DND-41 (cell line): ENCODE measurements at regions not wholly inside any gene's neighbourhood (a gene's known extent, or its start where the extent isn't known, plus 50 kb on each side); places are given as distances from the start of the nearest gene placed in this dataset.

ENCODE experiments used
- ATAC-seq: fragments of 200-7000 bp; cut with Tn5 transposase; 3 replicates; pipeline ENCODE4 v1.9.1; 2021; ENCODE audit warnings: low read depth; ENCODE audit not compliant: insufficient read depth
- DNase-seq: peaks from one replicate; pipeline ENCODE4 v3.0.0-alpha.2; 2020
- H2AFZ ChIP-seq: 2 replicates; pipeline ENCODE4 v1.6.0; 2012; ENCODE audit warnings: low read depth, low read length
- H3K27ac ChIP-seq: 2 replicates; pipeline ENCODE4 v1.5.1; 2012; ENCODE audit warnings: low read length, inconsistent platforms
- H3K27me3 ChIP-seq: fragments of 200-600 bp; sonication (generic); 2 replicates; pipeline ENCODE4 v1.6.0; 2012; ENCODE audit warnings: low read length, mild to moderate bottlenecking, inconsistent platforms; ENCODE audit not compliant: insufficient read depth, poor library complexity
- H3K36me3 ChIP-seq: 2 replicates; pipeline ENCODE4 v1.5.1; 2012; ENCODE audit warnings: low read length, inconsistent platforms; ENCODE audit not compliant: insufficient read depth
- H3K4me1 ChIP-seq: 2 replicates; pipeline ENCODE4 v1.5.1; 2012; ENCODE audit warnings: mild to moderate bottlenecking, low read length; ENCODE audit not compliant: insufficient read depth
- H3K4me2 ChIP-seq: 2 replicates; pipeline ENCODE4 v1.6.0; 2012; ENCODE audit warnings: mild to moderate bottlenecking, moderate library complexity, low read length, inconsistent platforms; ENCODE audit not compliant: insufficient read depth
- H3K4me3 ChIP-seq, 2 experiments: fragments of 200-600 bp in 1 of 2; shearing (Covaris generic) in 1 of 2; 2 replicates each; pipeline ENCODE4 v1.5.1; 2012 to 2016; ENCODE audit warnings: inconsistent platforms in 2 of 2, low read length in 2 of 2, mild to moderate bottlenecking in 2 of 2, low read depth in 1 of 2, moderate library complexity in 1 of 2
- H3K79me2 ChIP-seq: 2 replicates; pipeline ENCODE4 v1.6.0; 2012; ENCODE audit warnings: low read length, inconsistent platforms; ENCODE audit not compliant: insufficient read depth
- H3K9ac ChIP-seq: 2 replicates; pipeline ENCODE4 v1.6.0; 2012; ENCODE audit warnings: low read depth, mild to moderate bottlenecking, inconsistent platforms, low read length, moderate library complexity
- H3K9me3 ChIP-seq: 2 replicates; pipeline ENCODE4 v1.5.1; 2012; ENCODE audit warnings: low read length, moderate library complexity, mild to moderate bottlenecking, inconsistent platforms; ENCODE audit not compliant: insufficient read depth, severe bottlenecking
- H4K20me1 ChIP-seq: 2 replicates; pipeline ENCODE4 v1.6.0; 2012; ENCODE audit warnings: low read length; ENCODE audit not compliant: insufficient read depth
- EZH2 ChIP-seq: IDR thresholded peaks from 3 replicates; pipeline ENCODE4 v1.6.1; 2012; ENCODE audit warnings: borderline replicate concordance, low read depth, mild to moderate bottlenecking, moderate library complexity, low read length, inconsistent platforms; ENCODE audit not compliant: severe bottlenecking
- TF ChIP-seq, protein P1 (sequence below): IDR thresholded peaks from 2 replicates; pipeline ENCODE4 v1.5.1; 2012; ENCODE audit warnings: borderline replicate concordance, low read length, moderate library complexity, mild to moderate bottlenecking; ENCODE audit not compliant: poor library complexity, severe bottlenecking; ENCODE audit errors: extremely low read depth

DNA sequence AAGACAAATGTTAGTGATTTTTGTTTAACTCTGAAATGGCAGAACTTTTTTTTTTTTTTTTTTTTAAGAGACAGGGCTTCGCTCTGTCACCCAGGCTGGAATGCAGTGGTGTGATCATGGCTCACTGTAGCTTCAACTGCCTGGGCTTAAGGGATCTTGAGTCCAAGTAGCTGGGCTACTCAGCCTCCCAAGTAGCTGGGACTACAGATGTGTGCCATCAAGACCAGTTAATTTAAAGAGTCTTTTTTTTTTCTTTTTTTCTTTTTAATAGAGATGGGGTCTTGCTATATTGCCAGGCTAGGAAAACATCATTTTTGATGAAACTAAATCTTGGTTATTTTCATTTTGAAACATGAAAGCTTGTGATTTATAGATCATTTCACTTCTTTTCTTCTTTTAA, 91.6 kb upstream of the PTCH1 start:
- Histone ChIP-seq H3K27ac (no peak overlapping the region), H3K36me3 (no peaks in the 10 kb centered on the region), H4K20me1 (no peaks in the 10 kb centered on the region), H3K9ac (no peak overlapping the region), H3K4me3 (no peak overlapping the region), H3K4me2 (no peak overlapping the region), H2AFZ (no peak overlapping the region), H3K4me1 (no peaks in the 10 kb centered on the region), H3K27me3 (no peaks in the 10 kb centered on the region), H3K79me2 (no peaks in the 10 kb centered on the region), H3K9me3 (no peaks in the 10 kb centered on the region)
- ATAC-seq (no peak), DNase-seq (no peak)
- TF ChIP-seq, protein P1, sequence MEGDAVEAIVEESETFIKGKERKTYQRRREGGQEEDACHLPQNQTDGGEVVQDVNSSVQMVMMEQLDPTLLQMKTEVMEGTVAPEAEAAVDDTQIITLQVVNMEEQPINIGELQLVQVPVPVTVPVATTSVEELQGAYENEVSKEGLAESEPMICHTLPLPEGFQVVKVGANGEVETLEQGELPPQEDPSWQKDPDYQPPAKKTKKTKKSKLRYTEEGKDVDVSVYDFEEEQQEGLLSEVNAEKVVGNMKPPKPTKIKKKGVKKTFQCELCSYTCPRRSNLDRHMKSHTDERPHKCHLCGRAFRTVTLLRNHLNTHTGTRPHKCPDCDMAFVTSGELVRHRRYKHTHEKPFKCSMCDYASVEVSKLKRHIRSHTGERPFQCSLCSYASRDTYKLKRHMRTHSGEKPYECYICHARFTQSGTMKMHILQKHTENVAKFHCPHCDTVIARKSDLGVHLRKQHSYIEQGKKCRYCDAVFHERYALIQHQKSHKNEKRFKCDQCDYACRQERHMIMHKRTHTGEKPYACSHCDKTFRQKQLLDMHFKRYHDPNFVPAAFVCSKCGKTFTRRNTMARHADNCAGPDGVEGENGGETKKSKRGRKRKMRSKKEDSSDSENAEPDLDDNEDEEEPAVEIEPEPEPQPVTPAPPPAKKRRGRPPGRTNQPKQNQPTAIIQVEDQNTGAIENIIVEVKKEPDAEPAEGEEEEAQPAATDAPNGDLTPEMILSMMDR, result no peak
- no peak for TF ChIP-seq EZH2

DNA sequence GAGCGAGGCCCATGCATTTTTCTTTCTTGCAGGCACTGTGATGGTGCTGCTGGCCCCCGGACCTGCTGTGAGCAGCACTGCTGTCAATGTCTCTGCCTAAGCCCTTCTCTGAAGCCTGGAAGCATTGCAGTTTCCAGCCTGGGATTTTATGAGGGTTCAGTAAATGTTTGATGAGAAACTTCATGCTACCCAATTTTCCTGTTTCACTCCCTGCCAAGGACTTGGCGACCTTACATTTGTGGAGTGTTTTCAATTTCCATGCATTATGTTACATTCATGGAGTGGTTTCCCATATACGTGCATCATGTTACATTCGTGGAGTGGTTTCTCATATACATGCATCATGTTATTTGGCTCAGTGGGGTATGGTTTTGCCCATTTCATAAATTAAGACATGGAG, 90.7 kb upstream of the PTCH1 start:
- no peak overlapping the region for H3K9ac ChIP-seq
- no peak overlapping the region for H3K27ac ChIP-seq
- H3K9me3 ChIP-seq, result no peaks in the 10 kb centered on the region
- TF ChIP-seq, protein P1, result no peak
- TF ChIP-seq EZH2, result no peak
- H3K4me3 ChIP-seq, result no peak overlapping the region
- no peaks in the 10 kb centered on the region for H3K4me1 ChIP-seq
- no peak overlapping the region for H3K4me2 ChIP-seq
- no peak overlapping the region for H2AFZ ChIP-seq
- DNase-seq (no peak), ATAC-seq (no peak)
- no peaks in the 10 kb centered on the region for H3K27me3 ChIP-seq
- H3K36me3 ChIP-seq, result no peaks in the 10 kb centered on the region
- H4K20me1 ChIP-seq, result no peaks in the 10 kb centered on the region
- no peaks in the 10 kb centered on the region for H3K79me2 ChIP-seq

DNA sequence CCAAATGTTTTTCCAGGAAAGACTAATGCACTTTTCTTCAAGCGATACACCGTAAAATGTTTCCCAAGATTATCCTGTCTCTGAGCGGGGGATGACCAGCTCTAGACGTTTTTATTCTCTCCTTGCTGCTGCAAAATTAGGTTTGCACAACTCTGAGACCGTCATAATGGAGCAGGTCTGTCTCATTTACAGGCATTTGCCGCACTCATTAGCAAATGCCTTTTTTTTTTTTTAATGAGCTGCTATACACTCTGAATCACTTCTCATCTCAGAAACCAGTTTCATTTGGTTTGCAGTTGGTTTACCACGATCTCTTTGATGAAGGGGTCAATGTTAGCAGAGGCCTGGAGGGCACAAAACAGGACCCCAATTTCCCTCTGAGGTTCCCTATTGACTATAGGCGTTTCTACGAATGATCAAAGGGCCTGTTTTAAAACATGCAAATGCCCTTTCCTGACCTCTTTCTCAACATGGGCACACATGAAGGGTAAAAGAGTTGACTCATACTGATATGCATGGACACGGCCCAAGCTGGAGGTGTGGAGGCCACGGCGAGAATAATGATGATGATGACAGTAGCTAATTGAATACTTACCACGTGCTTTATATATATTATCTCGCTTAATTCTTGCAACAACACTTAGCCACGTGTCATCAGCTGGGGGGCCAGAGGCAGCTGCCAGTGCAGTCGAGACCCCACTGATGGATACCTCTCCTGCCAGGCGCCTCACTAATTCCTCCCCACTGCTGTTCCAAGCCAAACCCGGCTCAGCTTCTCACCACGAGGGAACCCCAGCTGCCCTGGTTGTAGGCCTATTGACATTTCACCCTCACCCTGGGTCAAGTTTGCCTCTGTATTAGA, 89.9 kb upstream of the PTCH1 start:
- H3K27ac ChIP-seq, result no peak overlapping the region
- H3K9ac ChIP-seq, result no peak overlapping the region
- no peak overlapping the region for H2AFZ ChIP-seq
- H3K4me3 ChIP-seq, result no peak overlapping the region
- ATAC-seq (no peak), DNase-seq (no peak)
- no peaks in the 10 kb centered on the region for H4K20me1 ChIP-seq
- H3K79me2 ChIP-seq, result no peaks in the 10 kb centered on the region
- H3K9me3 ChIP-seq, result no peaks in the 10 kb centered on the region
- no peak overlapping the region for H3K4me2 ChIP-seq
- H3K36me3 ChIP-seq, result no peaks in the 10 kb centered on the region
- no peaks in the 10 kb centered on the region for H3K4me1 ChIP-seq
- H3K27me3 ChIP-seq, result no peaks in the 10 kb centered on the region
- TF ChIP-seq, protein P1, result no peak
- no peak for TF ChIP-seq EZH2
